NB4 (cell line): ENCODE measurements at regions not wholly inside any gene's neighbourhood (a gene's known extent, or its start where the extent isn't known, plus 50 kb on each side); places are given as distances from the start of the nearest gene placed in this dataset.

ENCODE experiments used
- TF ChIP-seq, protein P1 (sequence below): IDR thresholded peaks from 2 replicates; pipeline ENCODE4 v1.6.1; 2011; ENCODE audit warnings: low read depth, low read length
- TF ChIP-seq, protein P2 (sequence below): IDR thresholded peaks from one replicate; pipeline ENCODE4 v1.5.1; 2012; ENCODE audit warnings: low read depth, low read length

DNA sequence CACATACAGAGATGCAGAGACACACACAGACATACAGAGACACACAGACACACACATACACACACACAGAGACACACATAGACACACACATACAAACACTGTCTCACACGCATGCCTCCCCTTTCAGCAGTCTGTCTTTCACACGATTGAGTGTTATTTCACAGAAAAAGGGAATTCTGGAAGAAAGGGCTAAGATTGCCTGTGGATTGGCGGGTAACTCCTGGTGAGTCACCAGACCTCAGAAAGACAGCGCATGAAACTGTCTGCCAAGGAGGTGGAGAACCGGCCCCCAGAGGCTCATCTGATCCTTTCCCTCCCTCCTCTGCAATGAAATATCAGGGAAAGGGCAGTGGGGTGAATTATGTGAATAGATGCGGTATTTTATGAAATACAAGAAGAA is 127.2 kb upstream of the GSC start:
- TF ChIP-seq, protein P1, sequence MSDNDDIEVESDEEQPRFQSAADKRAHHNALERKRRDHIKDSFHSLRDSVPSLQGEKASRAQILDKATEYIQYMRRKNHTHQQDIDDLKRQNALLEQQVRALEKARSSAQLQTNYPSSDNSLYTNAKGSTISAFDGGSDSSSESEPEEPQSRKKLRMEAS: no peak
- TF ChIP-seq, protein P2, sequence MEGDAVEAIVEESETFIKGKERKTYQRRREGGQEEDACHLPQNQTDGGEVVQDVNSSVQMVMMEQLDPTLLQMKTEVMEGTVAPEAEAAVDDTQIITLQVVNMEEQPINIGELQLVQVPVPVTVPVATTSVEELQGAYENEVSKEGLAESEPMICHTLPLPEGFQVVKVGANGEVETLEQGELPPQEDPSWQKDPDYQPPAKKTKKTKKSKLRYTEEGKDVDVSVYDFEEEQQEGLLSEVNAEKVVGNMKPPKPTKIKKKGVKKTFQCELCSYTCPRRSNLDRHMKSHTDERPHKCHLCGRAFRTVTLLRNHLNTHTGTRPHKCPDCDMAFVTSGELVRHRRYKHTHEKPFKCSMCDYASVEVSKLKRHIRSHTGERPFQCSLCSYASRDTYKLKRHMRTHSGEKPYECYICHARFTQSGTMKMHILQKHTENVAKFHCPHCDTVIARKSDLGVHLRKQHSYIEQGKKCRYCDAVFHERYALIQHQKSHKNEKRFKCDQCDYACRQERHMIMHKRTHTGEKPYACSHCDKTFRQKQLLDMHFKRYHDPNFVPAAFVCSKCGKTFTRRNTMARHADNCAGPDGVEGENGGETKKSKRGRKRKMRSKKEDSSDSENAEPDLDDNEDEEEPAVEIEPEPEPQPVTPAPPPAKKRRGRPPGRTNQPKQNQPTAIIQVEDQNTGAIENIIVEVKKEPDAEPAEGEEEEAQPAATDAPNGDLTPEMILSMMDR: no peak
